Glomerular endothelial cell (primary cell): ENCODE measurements at regions not wholly inside any gene's neighbourhood (a gene's known extent, or its start where the extent isn't known, plus 50 kb on each side); places are given as distances from the start of the nearest gene placed in this dataset.

ENCODE experiments used
- DNase-seq: peaks from one replicate; pipeline ENCODE4 v3.0.0-alpha.2; 2011; ENCODE audit warnings: low read depth, low spot score; ENCODE audit errors: extremely low read depth

- DNase-seq: no peak
These were observed 724.7 kb upstream of the TBX3 start for GRCh38 chr12:115408642-115409041.

GRCh38 chr12:115407723-115408122 lies 723.7 kb upstream of the TBX3 start:
- no peak for DNase-seq

GRCh38 chr12:115407036-115407435 lies 723.1 kb upstream of the TBX3 start:
- no peak for DNase-seq

- no peak for DNase-seq
These were observed 721.5 kb upstream of the TBX3 start for GRCh38 chr12:115405471-115405860.

- DNase-seq: peak; percentile 51
These were observed 720.9 kb upstream of the TBX3 start for GRCh38 chr12:115404761-115405470.

GRCh38 chr12:115403689-115404088 lies 719.7 kb upstream of the TBX3 start:
- no peak for DNase-seq

- DNase-seq: no peak
These were observed 719.3 kb upstream of the TBX3 start for GRCh38 chr12:115403253-115403652.

- no peak for DNase-seq
These were observed 718.6 kb upstream of the TBX3 start for GRCh38 chr12:115402443-115403180.

- no peak for DNase-seq
These were observed 717.8 kb upstream of the TBX3 start for GRCh38 chr12:115401761-115402160.

- DNase-seq: no peak
These were observed 716.0 kb upstream of the TBX3 start for GRCh38 chr12:115400011-115400410.

- DNase-seq: no peak
These were observed 714.4 kb upstream of the TBX3 start for GRCh38 chr12:115398311-115398781.

- no peak for DNase-seq
These were observed 712.6 kb upstream of the TBX3 start for GRCh38 chr12:115396567-115396966.

GRCh38 chr12:115394496-115395220 lies 710.7 kb upstream of the TBX3 start:
- DNase-seq: no peak

- DNase-seq: no peak
These were observed 704.2 kb upstream of the TBX3 start for GRCh38 chr12:115388139-115388538.

- DNase-seq: no peak
These were observed 703.5 kb upstream of the TBX3 start for GRCh38 chr12:115387467-115387901.

- DNase-seq: no peak
These were observed 703.0 kb upstream of the TBX3 start for GRCh38 chr12:115386946-115387345.

- DNase-seq: no peak
These were observed 701.2 kb upstream of the TBX3 start for GRCh38 chr12:115385141-115385540.

GRCh38 chr12:115384391-115384790 lies 700.4 kb upstream of the TBX3 start:
- no peak for DNase-seq

- no peak for DNase-seq
These were observed 699.7 kb upstream of the TBX3 start for GRCh38 chr12:115383668-115384067.

GRCh38 chr12:115382681-115383080 lies 698.7 kb upstream of the TBX3 start:
- DNase-seq: no peak

- no peak for DNase-seq
These were observed 696.7 kb upstream of the TBX3 start for GRCh38 chr12:115380546-115381120.
